ENCODE measurements at regions not wholly inside any gene's neighbourhood (a gene's known extent, or its start where the extent isn't known, plus 50 kb on each side); places are given as distances from the start of the nearest gene placed in this dataset.

- Histone ChIP-seq H3K9me1 (ENCODE audit: control insufficient read depth, insufficient read depth, low read length) (no peaks in the 10 kb centered on the region), H4K20me1 (replicated peaks; ENCODE audit: control insufficient read depth, insufficient read depth, low read length) (no peaks in the 10 kb centered on the region), H3K4me1 (replicated peaks in 1 of 2; ENCODE audit: control insufficient read depth in 2 of 2, insufficient read depth in 2 of 2, low read length in 2 of 2) (no peaks in the 10 kb centered on the region), H3K79me2 (ENCODE audit: control insufficient read depth, insufficient read depth, low read length) (no peaks in the 10 kb centered on the region), H3K4me2 (ENCODE audit: insufficient read depth, low read length) (no peak overlapping the region), H3K27me3 (ENCODE audit: control insufficient read depth in 2 of 2, insufficient read depth in 2 of 2, low read length in 2 of 2) (no peaks in the 10 kb centered on the region), H3K4me3 (no peak overlapping the region), H3K27ac (ENCODE audit: extremely low read depth, low read depth, low read length) (no peak overlapping the region), H2AFZ (ENCODE audit: low read depth, low read length) (no peak overlapping the region), H3K9ac (ENCODE audit: insufficient read depth in 1 of 2, low read depth in 2 of 2, low read length in 2 of 2) (no peak overlapping the region), H3K9me3 (replicated peaks; ENCODE audit: control insufficient read depth, insufficient read depth, low read depth, low read length) (no peaks in the 10 kb centered on the region; the same call in 1 of the 2 replicates), H3K36me3 (ENCODE audit: control insufficient read depth, insufficient read depth, low read length) (no peaks in the 10 kb centered on the region)
- DNase-seq (ENCODE audit: extremely low read depth in 1 of 4, low spot score in 3 of 4) (peak in 1 of 4 experiments; percentile 2), ATAC-seq (no peak), FAIRE-seq (no peak)
- ChIA-PET POLR2A (no interaction called here), CTCF (ENCODE audit: low intra/inter-chr PET ratio) (no interaction called here)
- intact Hi-C loops (cut with micrococcal nuclease): no loop called here
- in situ Hi-C loops (cut with MboI): no loop called here
- BruUV-seq (replicated peaks): no TSS peak
- WGBS (ENCODE audit: insufficient coverage, low coverage, missing lambda C conversion rate): 1% methylated on average over 14 of the region's 14 CpGs
- no peak for TF ChIP-seq KAT7 (CRISPR knock-in tag; IDR thresholded peaks at IDR 0.05; ENCODE audit: borderline replicate concordance)
- no peak for TF ChIP-seq ATF2 (CRISPR knock-in tag; IDR thresholded peaks at IDR 0.05)
- no peak for TF ChIP-seq FOXJ2 (tag; IDR thresholded peaks at IDR 0.05)
- no peak for TF ChIP-seq SETDB1 (IDR thresholded peaks at IDR 0.05; ENCODE audit: low read length)
- no peak for TF ChIP-seq HES1 (IDR thresholded peaks at IDR 0.05; ENCODE audit: low read depth)
- no peak for TF ChIP-seq ZNF347 (CRISPR knock-in tag; IDR thresholded peaks at IDR 0.05; ENCODE audit: low read depth)
- no peak for TF ChIP-seq PTBP1 (IDR thresholded peaks at IDR 0.05; ENCODE audit: low read depth, low read length)
- no peak for TF ChIP-seq ZNF121 (CRISPR knock-in tag; conservative IDR thresholded peaks at IDR 0.05)
- TF ChIP-seq ZBTB7A (IDR thresholded peaks at IDR 0.05; ENCODE audit: borderline replicate concordance, control insufficient read depth, low read depth, low read length): no peak
Observed at GRCh38 chr15:25052191-25052999, 97.6 kb downstream of the SNRPN start.
